ENCODE measurements at regions not wholly inside any gene's neighbourhood (a gene's known extent, or its start where the extent isn't known, plus 50 kb on each side); places are given as distances from the start of the nearest gene placed in this dataset.
A peak's percentile ranks its signal among the peaks of the same experiment; 100 is the strongest.

- Mint-ChIP-seq H3K36me3 (no peaks in the 10 kb centered on the region), H3K4me1 (no peaks in the 10 kb centered on the region), H3K4me3 (no peak overlapping the region), H3K27ac (no peak overlapping the region), H3K27me3 (peaks cover 3% of the 10 kb centered on the region), H3K9me3 (peaks cover 0 to 6% (median 5%) of the 10 kb centered on the region in 3 donors)
These were observed 51.9 kb upstream of the OTOL1 start for GRCh38 chr3:161444694-161445077.

- H3K9me3 Mint-ChIP-seq: peaks cover 0 to 6% (median 5%) of the 10 kb centered on the region in 3 donors
- H3K27me3 Mint-ChIP-seq: peaks cover 3% of the 10 kb centered on the region
- no peaks in the 10 kb centered on the region for H3K36me3 Mint-ChIP-seq
- H3K27ac Mint-ChIP-seq: no peak overlapping the region
- no peak overlapping the region for H3K4me3 Mint-ChIP-seq
- no peaks in the 10 kb centered on the region for H3K4me1 Mint-ChIP-seq
These were observed 52.5 kb upstream of the OTOL1 start for GRCh38 chr3:161443921-161444693.

- no peak overlapping the region for H3K4me3 Mint-ChIP-seq
- no peaks in the 10 kb centered on the region for H3K4me1 Mint-ChIP-seq
- H3K9me3 Mint-ChIP-seq: peaks cover 0 to 2% (median 0%) of the 10 kb centered on the region in 3 donors
- no peaks in the 10 kb centered on the region for H3K36me3 Mint-ChIP-seq
- H3K27ac Mint-ChIP-seq: peak overlapping the region in 1 of 3 donors; percentile 1
- H3K27me3 Mint-ChIP-seq: peaks cover 2% of the 10 kb centered on the region
These were observed 59.0 kb upstream of the SPTSSB start for GRCh38 chr3:161430307-161430706.

DNA sequence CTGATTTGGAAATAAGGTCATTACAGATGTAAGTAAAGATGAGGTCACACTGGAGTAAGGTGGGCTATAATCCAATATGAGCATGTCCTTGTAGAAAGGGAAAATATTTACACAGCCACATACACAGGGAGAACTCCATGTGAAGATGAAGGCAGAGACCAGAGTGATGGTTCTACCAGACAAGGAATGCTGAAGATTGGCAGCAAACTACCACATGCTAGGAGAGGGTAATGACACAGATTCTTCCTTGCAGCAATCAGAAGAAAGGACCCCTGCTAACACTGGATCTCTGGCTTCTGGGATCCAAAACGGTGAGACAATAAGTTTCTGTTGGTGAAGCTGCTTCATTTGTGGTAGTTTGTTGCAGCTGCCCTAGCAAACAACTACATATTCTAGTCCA lies 56.0 kb upstream of the SPTSSB start:
- H3K27me3 Mint-ChIP-seq: peaks cover 2% of the 10 kb centered on the region
- H3K4me1 Mint-ChIP-seq: no peaks in the 10 kb centered on the region
- no peak overlapping the region for H3K4me3 Mint-ChIP-seq
- no peaks in the 10 kb centered on the region for H3K9me3 Mint-ChIP-seq
- no peak overlapping the region for H3K27ac Mint-ChIP-seq
- H3K36me3 Mint-ChIP-seq: no peaks in the 10 kb centered on the region

DNA sequence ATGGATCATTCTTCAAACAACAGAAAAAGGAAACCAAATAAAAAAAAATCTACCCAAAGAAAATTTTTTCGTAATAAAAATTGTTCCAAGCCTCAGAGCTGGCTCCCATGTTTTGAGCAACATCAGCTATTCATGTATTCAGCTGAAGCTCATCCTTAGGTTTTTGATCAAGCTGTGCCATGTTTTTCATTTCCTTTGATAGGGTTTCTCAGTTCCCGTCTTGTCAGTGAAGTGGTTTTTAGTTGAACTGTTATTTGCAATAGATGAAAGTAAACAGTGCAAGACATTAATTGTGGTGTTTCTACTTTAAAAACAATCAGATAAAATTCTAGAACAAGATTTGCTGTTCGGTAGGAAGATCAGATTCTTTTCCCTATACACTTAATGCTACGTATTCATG lies 55.4 kb upstream of the SPTSSB start:
- H3K4me3 Mint-ChIP-seq: no peak overlapping the region
- no peaks in the 10 kb centered on the region for H3K4me1 Mint-ChIP-seq
- H3K9me3 Mint-ChIP-seq: no peaks in the 10 kb centered on the region
- no peaks in the 10 kb centered on the region for H3K27me3 Mint-ChIP-seq
- no peaks in the 10 kb centered on the region for H3K36me3 Mint-ChIP-seq
- H3K27ac Mint-ChIP-seq: no peak overlapping the region

DNA sequence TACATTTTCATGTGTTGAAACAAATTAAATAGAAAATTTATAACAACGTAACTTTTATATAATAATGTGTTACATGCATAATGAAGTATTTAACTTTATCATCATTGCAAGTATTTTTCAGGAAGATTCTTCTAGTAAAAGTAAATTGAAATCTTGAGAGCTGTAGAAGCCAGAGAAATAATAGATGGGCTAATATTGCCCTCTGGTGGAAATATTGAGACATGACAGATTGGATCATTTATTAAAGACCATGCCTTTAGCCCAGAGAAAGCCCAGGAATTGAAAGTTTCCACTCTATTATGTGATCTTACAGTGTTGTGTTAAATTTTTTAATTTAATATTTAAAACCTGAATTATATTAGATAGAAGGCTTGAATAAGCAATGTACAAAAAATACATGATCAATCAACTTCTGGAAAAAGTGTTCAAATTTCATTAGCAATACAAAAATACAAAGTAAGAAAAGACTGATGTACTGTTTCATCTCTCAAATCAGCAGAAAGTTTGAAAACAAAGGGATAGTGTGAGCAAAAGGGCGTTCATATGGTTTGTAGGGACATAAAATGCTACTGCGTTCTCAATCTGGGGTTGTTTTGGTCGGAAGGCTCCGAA lies 52.7 kb upstream of the SPTSSB start:
- H3K36me3 Mint-ChIP-seq: no peaks in the 10 kb centered on the region
- H3K27ac Mint-ChIP-seq: no peak overlapping the region
- no peak overlapping the region for H3K4me3 Mint-ChIP-seq
- peaks cover 4% of the 10 kb centered on the region for H3K27me3 Mint-ChIP-seq
- no peaks in the 10 kb centered on the region for H3K4me1 Mint-ChIP-seq
- no peaks in the 10 kb centered on the region for H3K9me3 Mint-ChIP-seq

- Mint-ChIP-seq H3K4me3 (no peak overlapping the region), H3K9me3 (peaks cover 0 to 2% (median 0%) of the 10 kb centered on the region in 3 donors), H3K27me3 (peaks cover 4% of the 10 kb centered on the region), H3K4me1 (no peaks in the 10 kb centered on the region), H3K36me3 (no peaks in the 10 kb centered on the region), H3K27ac (no peak overlapping the region)
These were observed 50.9 kb upstream of the SPTSSB start for GRCh38 chr3:161422171-161422700.
